ENCODE measurements at regions not wholly inside any gene's neighbourhood (a gene's known extent, or its start where the extent isn't known, plus 50 kb on each side); places are given as distances from the start of the nearest gene placed in this dataset.

DNA sequence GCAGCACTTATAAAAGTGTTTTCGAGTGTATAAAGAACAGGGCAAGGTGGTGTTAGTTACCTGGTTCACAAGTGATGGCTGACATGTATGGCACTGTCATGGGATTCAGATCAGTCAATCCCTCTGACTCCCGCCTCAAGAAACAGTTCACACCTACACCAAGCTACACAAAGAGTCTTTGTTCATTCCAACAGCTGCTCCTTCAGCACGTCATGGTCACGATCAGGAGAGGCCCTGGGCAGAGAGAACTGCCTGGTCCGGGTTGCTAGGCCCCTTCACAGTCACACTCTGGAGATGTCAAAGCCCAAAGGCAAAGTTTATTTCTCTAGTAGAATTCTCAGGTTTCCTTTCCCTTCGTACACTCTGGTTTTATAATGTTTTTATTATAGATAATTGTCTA, 426.7 kb downstream of the ZSWIM6 start:
- Histone ChIP-seq H3K9me2 (no peaks in the 10 kb centered on the region), H3K36me3 (replicated peaks in 1 of 2; ENCODE audit: control insufficient read depth in 1 of 2, insufficient read depth in 2 of 2, low read length in 1 of 2) (no peaks in the 10 kb centered on the region), H3K4me1 (ENCODE audit: control insufficient read depth in 1 of 2, insufficient read depth in 2 of 2, low read depth in 1 of 2, low read length in 1 of 2) (no peaks in the 10 kb centered on the region), H2AFZ (ENCODE audit: low read depth) (no peak overlapping the region), H3K4me2 (no peak overlapping the region), H3F3A (replicated peaks; ENCODE audit: insufficient read depth) (no peaks in the 10 kb centered on the region), H3K27me3 (ENCODE audit: insufficient read depth) (no peaks in the 10 kb centered on the region; the same call in 1 of the 2 replicates), H3K4me3 (ENCODE audit: low read depth in 2 of 2, low read length in 1 of 2) (no peak overlapping the region), H3K9ac (no peak overlapping the region), H4K20me1 (ENCODE audit: insufficient read depth) (no peaks in the 10 kb centered on the region), H3K27ac (ENCODE audit: low read depth in 2 of 2, low read length in 1 of 2) (no peak overlapping the region), H3K79me2 (ENCODE audit: insufficient read depth) (no peaks in the 10 kb centered on the region), H3K9me3 (no peaks in the 10 kb centered on the region)
- no peak for TF ChIP-seq CHD2 (IDR thresholded peaks at IDR 0.05; ENCODE audit: low read length, partially characterized antibody)
- no peak for TF ChIP-seq FOXM1 (IDR thresholded peaks at IDR 0.05; ENCODE audit: low read depth)
- TF ChIP-seq SIN3A (IDR thresholded peaks at IDR 0.05; ENCODE audit: borderline replicate concordance, low read depth, low read length): no peak
- ChIA-PET CTCF (no interaction called here), POLR2A (no interaction called here)
- WGBS (ENCODE audit: low lambda C conversion rate): 26% methylated on average over 5 of the region's 6 CpGs
- DNase-seq: no peak

GRCh38 chr5:61765471-61765870, 433.4 kb downstream of the ZSWIM6 start:
- no peaks in the 10 kb centered on the region for H3K36me3 ChIP-seq (replicated peaks in 1 of 2; ENCODE audit: control insufficient read depth in 1 of 2, insufficient read depth in 2 of 2, low read length in 1 of 2)
- no peak for DNase-seq
- H3K79me2 ChIP-seq (ENCODE audit: insufficient read depth): no peaks in the 10 kb centered on the region
- no peaks in the 10 kb centered on the region for H3K9me2 ChIP-seq
- H3K4me2 ChIP-seq: no peak overlapping the region
- H3K27me3 ChIP-seq (ENCODE audit: insufficient read depth): no peaks in the 10 kb centered on the region
- 5% methylated on average over 1 of the region's 1 CpG for WGBS (ENCODE audit: low lambda C conversion rate)
- no peaks in the 10 kb centered on the region for H3F3A ChIP-seq (replicated peaks; ENCODE audit: insufficient read depth)
- ChIA-PET CTCF (interaction anchor here (0.7 kb wide), 1 partner anchor 15 kb away, joined by 3 read pairs; no protein-coding TSS in a partner anchor), POLR2A (no interaction called here)
- H3K4me1 ChIP-seq (ENCODE audit: control insufficient read depth in 1 of 2, insufficient read depth in 2 of 2, low read depth in 1 of 2, low read length in 1 of 2): no peaks in the 10 kb centered on the region; a peak in 1 of 4 replicates
- TF ChIP-seq EP300 (IDR thresholded peaks at IDR 0.05; ENCODE audit: borderline replicate concordance in 1 of 2, low read depth in 1 of 2, low read length in 1 of 2): no peak
- TF ChIP-seq FOXM1 (IDR thresholded peaks at IDR 0.05; ENCODE audit: low read depth): no peak
- no peak for TF ChIP-seq ELF1 (IDR thresholded peaks at IDR 0.05)
- TF ChIP-seq POLR2AphosphoS5 (IDR thresholded peaks at IDR 0.05; ENCODE audit: low read depth, low read length): no peak
- TF ChIP-seq MEF2A (IDR thresholded peaks at IDR 0.05; ENCODE audit: borderline replicate concordance, low read depth): no peak
- TF ChIP-seq GABPA (IDR thresholded peaks at IDR 0.05; ENCODE audit: low read depth): no peak
- TF ChIP-seq SMC3 (IDR thresholded peaks at IDR 0.05; ENCODE audit: low read depth, low read length): no peak
- no peak for TF ChIP-seq FOXJ3 (CRISPR knock-in tag; IDR thresholded peaks at IDR 0.05)
- TF ChIP-seq MXI1 (IDR thresholded peaks at IDR 0.05; ENCODE audit: low read depth, low read length): no peak
- H3K27ac ChIP-seq (ENCODE audit: low read depth in 2 of 2, low read length in 1 of 2): no peak overlapping the region
- H3K9ac ChIP-seq: no peak overlapping the region
- no peaks in the 10 kb centered on the region for H3K9me3 ChIP-seq
- no peak overlapping the region for H3K4me3 ChIP-seq (ENCODE audit: low read depth in 2 of 2, low read length in 1 of 2)
- H4K20me1 ChIP-seq (ENCODE audit: insufficient read depth): no peaks in the 10 kb centered on the region
- H2AFZ ChIP-seq (ENCODE audit: low read depth): no peak overlapping the region

DNA sequence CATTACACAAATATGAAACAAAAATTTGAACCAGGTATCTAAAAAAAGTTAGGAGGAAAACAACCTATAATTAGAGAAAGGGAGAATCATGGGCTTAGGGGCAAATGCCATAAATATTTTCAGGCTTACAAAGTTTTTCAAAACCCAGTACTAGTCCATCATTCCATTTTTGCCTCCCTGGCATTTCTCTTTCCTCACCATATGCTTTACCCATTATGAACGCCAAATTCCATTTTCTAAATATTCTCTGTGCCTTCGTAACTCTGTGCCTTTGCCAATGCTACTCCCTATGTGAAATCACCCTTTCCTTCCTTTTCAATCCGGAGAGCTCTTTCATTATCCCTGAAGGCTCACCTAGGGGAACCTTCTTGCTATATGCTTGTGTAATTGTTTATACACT, 434.1 kb downstream of the ZSWIM6 start:
- H3K4me2 ChIP-seq: no peak overlapping the region
- CTCF ChIA-PET: no interaction called here
- H3K27ac ChIP-seq (ENCODE audit: low read depth in 2 of 2, low read length in 1 of 2): no peak overlapping the region
- no peak for DNase-seq
- WGBS (ENCODE audit: low lambda C conversion rate): 33% methylated on average over 3 of the region's 3 CpGs
- H3K9ac ChIP-seq: no peak overlapping the region
- no peak overlapping the region for H3K4me3 ChIP-seq (ENCODE audit: low read depth in 2 of 2, low read length in 1 of 2)
- H3K79me2 ChIP-seq (ENCODE audit: insufficient read depth): no peaks in the 10 kb centered on the region
- no peaks in the 10 kb centered on the region for H4K20me1 ChIP-seq (ENCODE audit: insufficient read depth)
- no peaks in the 10 kb centered on the region for H3K9me2 ChIP-seq
- no peaks in the 10 kb centered on the region for H3K36me3 ChIP-seq (replicated peaks in 1 of 2; ENCODE audit: control insufficient read depth in 1 of 2, insufficient read depth in 2 of 2, low read length in 1 of 2)
- no peaks in the 10 kb centered on the region for H3F3A ChIP-seq (replicated peaks; ENCODE audit: insufficient read depth)
- POLR2A ChIA-PET: no interaction called here
- H3K9me3 ChIP-seq: no peaks in the 10 kb centered on the region
- H3K4me1 ChIP-seq (ENCODE audit: control insufficient read depth in 1 of 2, insufficient read depth in 2 of 2, low read depth in 1 of 2, low read length in 1 of 2): no peaks in the 10 kb centered on the region; a peak in 1 of 4 replicates
- no peaks in the 10 kb centered on the region for H3K27me3 ChIP-seq (ENCODE audit: insufficient read depth)
- H2AFZ ChIP-seq (ENCODE audit: low read depth): no peak overlapping the region
- TF ChIP-seq MEF2A (IDR thresholded peaks at IDR 0.05; ENCODE audit: borderline replicate concordance, low read depth) (no peak), GABPA (IDR thresholded peaks at IDR 0.05; ENCODE audit: low read depth) (no peak), FOXJ3 (CRISPR knock-in tag; IDR thresholded peaks at IDR 0.05) (no peak), RFX5 (IDR thresholded peaks at IDR 0.05; ENCODE audit: low read length) (no peak), RXRA (IDR thresholded peaks at IDR 0.05; ENCODE audit: borderline replicate concordance, low read depth) (no peak), RCOR1 (IDR thresholded peaks at IDR 0.05; ENCODE audit: low read length) (no peak), GATA2 (CRISPR knock-in tag; IDR thresholded peaks at IDR 0.05) (no peak), EZH2phosphoT487 (IDR thresholded peaks at IDR 0.05; ENCODE audit: borderline replicate concordance, low read depth) (no peak), POLR2AphosphoS5 (IDR thresholded peaks at IDR 0.05; ENCODE audit: low read depth, low read length) (no peak)
- TF ChIP-seq, protein P1, sequence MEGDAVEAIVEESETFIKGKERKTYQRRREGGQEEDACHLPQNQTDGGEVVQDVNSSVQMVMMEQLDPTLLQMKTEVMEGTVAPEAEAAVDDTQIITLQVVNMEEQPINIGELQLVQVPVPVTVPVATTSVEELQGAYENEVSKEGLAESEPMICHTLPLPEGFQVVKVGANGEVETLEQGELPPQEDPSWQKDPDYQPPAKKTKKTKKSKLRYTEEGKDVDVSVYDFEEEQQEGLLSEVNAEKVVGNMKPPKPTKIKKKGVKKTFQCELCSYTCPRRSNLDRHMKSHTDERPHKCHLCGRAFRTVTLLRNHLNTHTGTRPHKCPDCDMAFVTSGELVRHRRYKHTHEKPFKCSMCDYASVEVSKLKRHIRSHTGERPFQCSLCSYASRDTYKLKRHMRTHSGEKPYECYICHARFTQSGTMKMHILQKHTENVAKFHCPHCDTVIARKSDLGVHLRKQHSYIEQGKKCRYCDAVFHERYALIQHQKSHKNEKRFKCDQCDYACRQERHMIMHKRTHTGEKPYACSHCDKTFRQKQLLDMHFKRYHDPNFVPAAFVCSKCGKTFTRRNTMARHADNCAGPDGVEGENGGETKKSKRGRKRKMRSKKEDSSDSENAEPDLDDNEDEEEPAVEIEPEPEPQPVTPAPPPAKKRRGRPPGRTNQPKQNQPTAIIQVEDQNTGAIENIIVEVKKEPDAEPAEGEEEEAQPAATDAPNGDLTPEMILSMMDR (IDR thresholded peaks at IDR 0.05): no peak
- TF ChIP-seq, protein P2, sequence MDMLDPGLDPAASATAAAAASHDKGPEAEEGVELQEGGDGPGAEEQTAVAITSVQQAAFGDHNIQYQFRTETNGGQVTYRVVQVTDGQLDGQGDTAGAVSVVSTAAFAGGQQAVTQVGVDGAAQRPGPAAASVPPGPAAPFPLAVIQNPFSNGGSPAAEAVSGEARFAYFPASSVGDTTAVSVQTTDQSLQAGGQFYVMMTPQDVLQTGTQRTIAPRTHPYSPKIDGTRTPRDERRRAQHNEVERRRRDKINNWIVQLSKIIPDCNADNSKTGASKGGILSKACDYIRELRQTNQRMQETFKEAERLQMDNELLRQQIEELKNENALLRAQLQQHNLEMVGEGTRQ (IDR thresholded peaks at IDR 0.05; ENCODE audit: borderline replicate concordance, low read depth, low read length): no peak
